PC-9 (cell line): ENCODE measurements at regions not wholly inside any gene's neighbourhood (a gene's known extent, or its start where the extent isn't known, plus 50 kb on each side); places are given as distances from the start of the nearest gene placed in this dataset.
"Not testable (repeated sequence)": the region's sequence is repeated elsewhere in the genome, so short reads cannot be mapped to it uniquely, and the experiment has no call there.

Source experiments
- BruUV-seq: library from RNA; stranded (reverse); fragments of 400-500 nt; replicated peaks from 2 replicates; lab custom pipeline; 2021; lab: Mats Ljungman, UMichigan
- CTCF ChIA-PET: fragments of 300-600 bp; sonication (Branson Sonifier 250); formaldehyde crosslinking; loops from one replicate; lab custom pipeline; 2022; ENCODE audit warnings: antibody characterized with exemption; lab: Charles Lee
- POLR2A ChIA-PET: fragments of 300-600 bp; sonication (Branson Sonifier 250); formaldehyde crosslinking; loops from one replicate; lab custom pipeline; 2022; ENCODE audit warnings: antibody characterized with exemption; ENCODE audit not compliant: unreplicated experiment; lab: Charles Lee
- DNase-seq, 2 experiments: peaks; one replicate each; pipeline versions ENCODE4 v3.0.0 to v3.0.0-alpha.2; 2015 to 2022; ENCODE audit warnings: mixed read lengths in 1 of 2
- H2AFZ ChIP-seq: fragments of 200-600 bp; sonication (generic); 2 replicates; pipeline ENCODE4 v1.8.1; 2017; ENCODE audit warnings: antibody characterized with exemption
- H3F3A ChIP-seq: fragments of 200-600 bp; sonication (generic); 2 replicates; pipeline ENCODE4 v1.8.1; 2017; ENCODE audit warnings: antibody characterized with exemption, mild to moderate bottlenecking, low read depth; ENCODE audit not compliant: insufficient read depth
- H3K27ac ChIP-seq: fragments of 200-600 bp; sonication (generic); 2 replicates; pipeline ENCODE4 v1.6.1; 2016; ENCODE audit warnings: mixed run types
- H3K27me3 ChIP-seq: fragments of 200-600 bp; sonication (generic); 2 replicates; pipeline ENCODE4 v1.6.1; 2016; ENCODE audit warnings: low read depth, mixed run types; ENCODE audit not compliant: insufficient read depth
- H3K36me3 ChIP-seq: fragments of 200-600 bp; sonication (generic); 2 replicates; pipeline ENCODE4 v1.6.1; 2016; ENCODE audit warnings: low read depth, mixed run types
- H3K4me1 ChIP-seq: fragments of 200-600 bp; sonication (generic); replicated peaks from 2 replicates; pipeline ENCODE4 v1.6.1; 2016; ENCODE audit warnings: mixed run types; ENCODE audit not compliant: insufficient read depth
- H3K4me2 ChIP-seq: fragments of 200-600 bp; sonication (generic); 2 replicates; pipeline ENCODE4 v1.6.1; 2017; ENCODE audit warnings: mixed run types
- H3K4me3 ChIP-seq: fragments of 200-600 bp; sonication (generic); 2 replicates; pipeline ENCODE4 v1.6.1; 2016; ENCODE audit warnings: mixed run types
- H3K79me2 ChIP-seq: fragments of 200-600 bp; sonication (generic); 2 replicates; pipeline ENCODE4 v1.6.1; 2017; ENCODE audit warnings: low read depth, mixed run types
- H3K9me2 ChIP-seq: fragments of 200-600 bp; sonication (generic); 2 replicates; pipeline ENCODE4 v1.8.1; 2017; ENCODE audit warnings: mild to moderate bottlenecking; ENCODE audit not compliant: insufficient read depth
- H3K9me3 ChIP-seq: fragments of 200-600 bp; sonication (generic); 2 replicates; pipeline ENCODE4 v1.8.1; 2016; ENCODE audit warnings: low read depth; ENCODE audit not compliant: insufficient read depth
- H4K20me1 ChIP-seq: fragments of 200-600 bp; sonication (generic); 2 replicates; pipeline ENCODE4 v1.8.1; 2017; ENCODE audit not compliant: insufficient read depth
- EZH2 ChIP-seq: fragments of 200-600 bp; sonication (generic); IDR thresholded peaks from 2 replicates; pipeline ENCODE4 v1.8.0; 2017; ENCODE audit warnings: antibody characterized with exemption, low read depth
- intact Hi-C: fragments of 100-400 bp; cut with micrococcal nuclease; formaldehyde crosslinking; loops from one replicate; pipeline ENCODE4 v1.10.0; 2022; ENCODE audit not compliant: unreplicated experiment
- TF ChIP-seq, protein P1 (sequence below): fragments of 200-600 bp; sonication (generic); conservative IDR thresholded peaks from 2 replicates; pipeline ENCODE4 v1.6.1; 2017; ENCODE audit warnings: mixed run types, antibody characterized with exemption, mild to moderate bottlenecking, moderate library complexity

DNA sequence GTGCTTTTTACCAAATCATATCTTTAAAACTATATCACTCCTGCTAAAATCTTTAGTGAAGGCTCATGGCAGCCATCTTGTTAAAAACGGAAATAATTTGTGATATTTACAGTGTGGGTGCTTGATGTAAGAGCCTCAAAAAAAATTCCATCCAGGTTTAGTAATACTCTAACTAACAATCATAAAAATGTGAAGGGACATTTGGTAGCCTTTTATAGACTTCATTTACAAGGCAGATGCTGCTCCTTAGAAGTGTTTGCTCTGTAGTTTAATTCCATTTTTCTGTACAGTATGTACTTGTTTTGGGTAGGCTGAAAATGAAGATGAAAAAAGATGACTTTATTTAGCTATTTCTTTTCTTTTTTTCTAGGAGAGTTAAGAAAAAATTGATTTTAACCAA, 525.0 kb downstream of the ZEB2 start:
- no peaks in the 10 kb centered on the region for H3K36me3 ChIP-seq
- intact Hi-C loops = no loop called here
- no peaks in the 10 kb centered on the region for H3K27me3 ChIP-seq
- ChIA-PET CTCF (no interaction called here), POLR2A (no interaction called here)
- no peaks in the 10 kb centered on the region for H3F3A ChIP-seq
- no peak for TF ChIP-seq EZH2
- TF ChIP-seq, protein P1, sequence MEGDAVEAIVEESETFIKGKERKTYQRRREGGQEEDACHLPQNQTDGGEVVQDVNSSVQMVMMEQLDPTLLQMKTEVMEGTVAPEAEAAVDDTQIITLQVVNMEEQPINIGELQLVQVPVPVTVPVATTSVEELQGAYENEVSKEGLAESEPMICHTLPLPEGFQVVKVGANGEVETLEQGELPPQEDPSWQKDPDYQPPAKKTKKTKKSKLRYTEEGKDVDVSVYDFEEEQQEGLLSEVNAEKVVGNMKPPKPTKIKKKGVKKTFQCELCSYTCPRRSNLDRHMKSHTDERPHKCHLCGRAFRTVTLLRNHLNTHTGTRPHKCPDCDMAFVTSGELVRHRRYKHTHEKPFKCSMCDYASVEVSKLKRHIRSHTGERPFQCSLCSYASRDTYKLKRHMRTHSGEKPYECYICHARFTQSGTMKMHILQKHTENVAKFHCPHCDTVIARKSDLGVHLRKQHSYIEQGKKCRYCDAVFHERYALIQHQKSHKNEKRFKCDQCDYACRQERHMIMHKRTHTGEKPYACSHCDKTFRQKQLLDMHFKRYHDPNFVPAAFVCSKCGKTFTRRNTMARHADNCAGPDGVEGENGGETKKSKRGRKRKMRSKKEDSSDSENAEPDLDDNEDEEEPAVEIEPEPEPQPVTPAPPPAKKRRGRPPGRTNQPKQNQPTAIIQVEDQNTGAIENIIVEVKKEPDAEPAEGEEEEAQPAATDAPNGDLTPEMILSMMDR = no peak
- no peaks in the 10 kb centered on the region for H4K20me1 ChIP-seq
- no TSS peak for BruUV-seq
- no peak overlapping the region for H3K27ac ChIP-seq
- no peaks in the 10 kb centered on the region for H3K9me3 ChIP-seq
- no peak overlapping the region for H2AFZ ChIP-seq
- no peaks in the 10 kb centered on the region for H3K4me1 ChIP-seq
- no peak overlapping the region for H3K4me3 ChIP-seq
- no peak overlapping the region for H3K4me2 ChIP-seq
- H3K79me2 ChIP-seq = no peaks in the 10 kb centered on the region
- no peak for DNase-seq
- H3K9me2 ChIP-seq = no peaks in the 10 kb centered on the region

DNA sequence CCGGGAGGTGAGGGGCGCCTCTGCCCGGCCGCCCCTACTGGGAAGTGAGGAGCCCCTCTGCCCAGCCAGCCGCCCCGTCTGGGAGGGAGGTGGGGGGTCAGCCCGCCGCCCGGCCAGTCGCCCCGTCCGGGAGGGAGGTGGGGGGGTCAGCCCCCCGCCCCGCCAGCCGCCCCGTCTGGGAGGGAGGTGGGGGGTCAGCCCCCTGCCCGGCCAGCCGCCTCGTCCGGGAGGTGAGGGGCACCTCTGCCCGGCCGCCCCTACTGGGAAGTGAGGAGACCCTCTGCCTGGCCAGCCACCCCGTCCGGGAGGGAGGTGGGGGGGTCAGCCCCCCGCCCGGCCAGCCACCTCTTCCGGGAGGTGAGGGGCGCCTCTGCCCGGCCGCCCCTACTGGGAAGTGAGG, 528.3 kb downstream of the ZEB2 start:
- H2AFZ ChIP-seq, DNase-seq, H3K36me3 ChIP-seq, BruUV-seq, H3K79me2 ChIP-seq, H3K9me3 ChIP-seq, H3K4me3 ChIP-seq, H3K27me3 ChIP-seq, H3K27ac ChIP-seq, H3K4me1 ChIP-seq, H3K9me2 ChIP-seq, H4K20me1 ChIP-seq, POLR2A ChIA-PET, CTCF ChIA-PET, intact Hi-C loops, H3F3A ChIP-seq, H3K4me2 ChIP-seq: not testable (repeated sequence)

DNA sequence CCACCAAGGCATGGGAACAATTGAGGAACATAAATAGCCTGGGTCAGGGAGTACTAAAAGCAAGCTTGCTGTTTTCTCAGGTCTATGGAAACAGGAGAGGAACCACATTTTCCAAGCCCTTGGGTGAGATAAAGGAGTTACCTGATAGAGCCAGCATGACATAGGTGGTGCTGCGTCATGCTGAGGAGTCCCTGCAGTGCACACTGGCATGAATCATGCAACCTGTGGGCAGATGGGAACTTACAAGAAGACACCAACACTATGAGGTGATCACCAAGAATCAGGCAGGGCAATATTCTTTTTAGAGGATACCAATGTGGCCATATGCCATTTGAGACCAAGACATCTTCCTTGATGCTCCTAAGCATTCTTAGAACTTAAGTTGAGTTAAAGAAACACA, 531.8 kb downstream of the ZEB2 start:
- TF ChIP-seq, protein P1 = no peak
- TF ChIP-seq EZH2 = no peak
- ChIA-PET CTCF (no interaction called here), POLR2A (no interaction called here)
- Histone ChIP-seq H3K27me3 (no peaks in the 10 kb centered on the region), H2AFZ (no peak overlapping the region), H3K4me1 (no peaks in the 10 kb centered on the region), H3K4me2 (no peak overlapping the region), H3K4me3 (no peak overlapping the region), H3K9me3 (no peaks in the 10 kb centered on the region), H3K79me2 (no peaks in the 10 kb centered on the region), H3K36me3 (no peaks in the 10 kb centered on the region), H3F3A (no peaks in the 10 kb centered on the region), H4K20me1 (no peaks in the 10 kb centered on the region), H3K9me2 (no peaks in the 10 kb centered on the region; the same call in 1 of the 2 replicates), H3K27ac (no peak overlapping the region)
- intact Hi-C loops = no loop called here
- DNase-seq = no peak
- no TSS peak for BruUV-seq

DNA sequence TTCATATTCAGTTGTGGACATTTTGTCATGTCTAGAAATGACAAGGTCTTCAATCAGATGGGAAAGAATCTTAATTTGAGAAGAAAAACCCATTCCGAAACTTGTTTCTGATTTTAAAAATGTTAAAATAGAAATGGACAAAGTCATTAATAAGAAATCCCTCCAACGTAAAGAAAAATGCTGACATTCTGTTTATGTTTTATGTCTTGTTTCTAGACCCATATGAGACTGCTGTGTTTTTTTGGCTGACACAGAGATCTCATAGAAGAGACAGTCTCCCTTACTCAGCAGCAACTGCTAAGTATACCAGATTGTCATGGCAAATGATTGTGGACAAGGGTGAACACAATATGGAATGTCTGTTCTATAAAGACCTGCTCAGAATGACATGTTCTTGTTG, 538.5 kb downstream of the ZEB2 start:
- TF ChIP-seq, protein P1 = no peak
- no peak for TF ChIP-seq EZH2
- H2AFZ ChIP-seq = no peak overlapping the region
- H3K4me3 ChIP-seq = no peak overlapping the region
- H3K79me2 ChIP-seq = no peaks in the 10 kb centered on the region
- DNase-seq = no peak
- H3K36me3 ChIP-seq = no peaks in the 10 kb centered on the region
- BruUV-seq = no TSS peak
- POLR2A ChIA-PET = no interaction called here
- no peaks in the 10 kb centered on the region for H3F3A ChIP-seq
- intact Hi-C loops = no loop called here
- H3K4me2 ChIP-seq = no peak overlapping the region
- H3K27ac ChIP-seq = no peak overlapping the region
- no peaks in the 10 kb centered on the region for H3K4me1 ChIP-seq
- H3K9me3 ChIP-seq = no peaks in the 10 kb centered on the region
- H3K27me3 ChIP-seq = no peaks in the 10 kb centered on the region
- CTCF ChIA-PET = no interaction called here
- H4K20me1 ChIP-seq = no peaks in the 10 kb centered on the region
- H3K9me2 ChIP-seq = no peaks in the 10 kb centered on the region
